K562 (cell line): ENCODE measurements at regions not wholly inside any gene's neighbourhood (a gene's known extent, or its start where the extent isn't known, plus 50 kb on each side); places are given as distances from the start of the nearest gene placed in this dataset.

Experiments
- ATAC-seq: fragments of 200-7000 bp; cut with Tn5 transposase; 3 replicates; pipeline ENCODE4 v1.9.1; 2020; ENCODE audit warnings: moderate library complexity
- BruUV-seq: library from RNA; stranded (reverse); fragments of 400-500 nt; replicated peaks from 2 replicates; lab custom pipeline; 2021; lab: Mats Ljungman, UMichigan
- CTCF ChIA-PET: fragments of 300-600 bp; formaldehyde crosslinking; extraction: SDS; loops from one replicate; lab custom pipeline; 2021; ENCODE audit warnings: low intra/inter-chr PET ratio; lab: Yijun Ruan, JAX
- POLR2A ChIA-PET: fragments of 300-600, 350-650 bp; sonication (Branson Sonifier 250); formaldehyde crosslinking; extraction: SDS; loops from one replicate; lab custom pipeline; 2021; ENCODE audit warnings: antibody characterized with exemption, inconsistent platforms; lab: Yijun Ruan, JAX
- DNase-seq, 4 experiments: peaks; one replicate each; pipeline versions ENCODE4 v3.0.0 to v3.0.0-alpha.2; 2011 to 2018; ENCODE audit warnings: low spot score in 3 of 4, mixed read lengths in 3 of 4; ENCODE audit errors: extremely low read depth in 1 of 4
- FAIRE-seq: peaks from 2 replicates; lab custom pipeline; 2011; peaks lifted over from hg19 to GRCh38; lab: Jason Lieb, UNC
- H2AFZ ChIP-seq: 2 replicates; pipeline ENCODE4 v1.6.0; 2011; ENCODE audit warnings: low read depth, low read length, control low read depth, inconsistent platforms
- H3K27ac ChIP-seq: fragments of 200-600 bp; 3 replicates; pipeline ENCODE4 v1.8.0; 2011; ENCODE audit warnings: low read depth, mild to moderate bottlenecking, control low read depth, inconsistent platforms, low read length, moderate library complexity, mixed read lengths; ENCODE audit errors: extremely low read depth
- H3K27me3 ChIP-seq, 2 experiments: fragments of 300-600 bp in 1 of 2; 2 replicates in 1 of 2; 3 replicates in 1 of 2; pipeline versions ENCODE4 v1.6.0 to v1.8.0; 2011; ENCODE audit warnings: inconsistent platforms in 2 of 2, low read length in 2 of 2, mild to moderate bottlenecking in 1 of 2, mixed read lengths in 1 of 2, moderate library complexity in 1 of 2; ENCODE audit not compliant: control insufficient read depth in 2 of 2, insufficient read depth in 2 of 2
- H3K36me3 ChIP-seq: fragments of 300-600 bp; 3 replicates; pipeline ENCODE4 v1.8.0; 2011; ENCODE audit warnings: mild to moderate bottlenecking, low read length, inconsistent platforms; ENCODE audit not compliant: control insufficient read depth, insufficient read depth
- H3K4me1 ChIP-seq, 2 experiments: fragments of 200-600 bp in 1 of 2; replicated peaks in 1 of 2; 2 replicates in 1 of 2; 3 replicates in 1 of 2; pipeline versions ENCODE4 v1.5.1 to v1.8.0; 2011; ENCODE audit warnings: inconsistent platforms in 2 of 2, low read length in 2 of 2, mild to moderate bottlenecking in 1 of 2, mixed read lengths in 1 of 2, moderate library complexity in 1 of 2; ENCODE audit not compliant: control insufficient read depth in 2 of 2, insufficient read depth in 2 of 2
- H3K4me2 ChIP-seq: 2 replicates; pipeline ENCODE4 v1.6.1; 2011; ENCODE audit warnings: low read length, control low read depth, inconsistent platforms, mixed read lengths; ENCODE audit not compliant: insufficient read depth
- H3K4me3 ChIP-seq: fragments of 200-600 bp; sonication (generic), shearing (Covaris generic); 2 replicates; pipeline ENCODE4 v1.5.1; 2016; ENCODE audit warnings: control low read depth, inconsistent platforms
- H3K79me2 ChIP-seq: fragments of 200-600 bp; 3 replicates; pipeline ENCODE4 v1.8.0; 2011; ENCODE audit warnings: low read length, inconsistent platforms; ENCODE audit not compliant: control insufficient read depth, insufficient read depth
- H3K9ac ChIP-seq, 2 experiments: 2 replicates each; pipeline versions ENCODE4 v1.6.0 to v1.6.1; 2011; ENCODE audit warnings: low read depth in 2 of 2, low read length in 2 of 2, control low read depth in 1 of 2, inconsistent platforms in 1 of 2, mild to moderate bottlenecking in 1 of 2, mixed read lengths in 1 of 2; ENCODE audit not compliant: insufficient read depth in 1 of 2
- H3K9me1 ChIP-seq: one replicate; pipeline ENCODE4 v1.6.0; 2011; ENCODE audit warnings: inconsistent platforms, mild to moderate bottlenecking, low read length, moderate library complexity; ENCODE audit not compliant: control insufficient read depth, insufficient read depth
- H3K9me3 ChIP-seq: replicated peaks from 2 replicates; pipeline ENCODE4 v1.5.1; 2011; ENCODE audit warnings: low read depth, low read length, inconsistent platforms; ENCODE audit not compliant: control insufficient read depth, insufficient read depth
- H4K20me1 ChIP-seq: replicated peaks from 2 replicates; pipeline ENCODE4 v1.6.1; 2011; ENCODE audit warnings: low read length, inconsistent platforms, mixed read lengths; ENCODE audit not compliant: control insufficient read depth, insufficient read depth
- ETV1 ChIP-seq: fragments of 450-650 bp; conservative IDR thresholded peaks from 2 replicates; pipeline ENCODE4 v1.6.1; 2016; ENCODE audit warnings: missing genetic modification characterization, control low read depth, low read depth, missing compliant biosample characterization
- GTF2E2 ChIP-seq: fragments of 200-800 bp; sonication (Bioruptor generic); IDR thresholded peaks from 2 replicates; pipeline ENCODE4 v1.6.1; 2016; ENCODE audit warnings: missing genetic modification characterization, missing compliant biosample characterization
- PHB2 ChIP-seq: fragments of 450-650 bp; IDR thresholded peaks from 2 replicates; pipeline ENCODE4 v1.6.1; 2017; ENCODE audit warnings: low read depth
- RUNX1 ChIP-seq: sonication (generic); IDR thresholded peaks from 2 replicates; pipeline ENCODE4 v1.6.1; 2016; ENCODE audit warnings: antibody characterized with exemption, low read depth
- ZC3H11A ChIP-seq: IDR thresholded peaks from 2 replicates; pipeline ENCODE4 v1.6.1; 2012; ENCODE audit warnings: low read depth, low read length, improper control_type of control experiment
- ZNF280B ChIP-seq: fragments of 250-450 bp; sonication (Bioruptor Pico); IDR thresholded peaks from 2 replicates; pipeline ENCODE4 v1.5.1; 2021; ENCODE audit warnings: mild to moderate bottlenecking
- WGBS: fragments of 100-300 bp; shearing (Covaris generic); methylation state at CpG from one replicate; pipeline ENCODE4 v1.1.6; 2016; ENCODE audit warnings: low coverage, mixed read lengths; ENCODE audit not compliant: insufficient coverage; ENCODE audit errors: missing lambda C conversion rate; 5-methylcytosine and 5-hydroxymethylcytosine counted together
- in situ Hi-C: fragments of 300-500 bp; cut with MboI; formaldehyde crosslinking; loops from 4 replicates; pipeline ENCODE4 v1.15.0; 2018; ENCODE audit warnings: inconsistent platforms, mixed read lengths
- intact Hi-C: fragments of 100-400 bp; cut with micrococcal nuclease; formaldehyde crosslinking; loops from 2 replicates; pipeline ENCODE4 v1.14.2; 2022
- TF ChIP-seq, protein P1 (sequence below): fragments of 450-650 bp; formaldehyde crosslinking; IDR thresholded peaks from 2 replicates; pipeline ENCODE4 v1.4.0; 2022; ENCODE audit warnings: missing genetic modification characterization

DNA sequence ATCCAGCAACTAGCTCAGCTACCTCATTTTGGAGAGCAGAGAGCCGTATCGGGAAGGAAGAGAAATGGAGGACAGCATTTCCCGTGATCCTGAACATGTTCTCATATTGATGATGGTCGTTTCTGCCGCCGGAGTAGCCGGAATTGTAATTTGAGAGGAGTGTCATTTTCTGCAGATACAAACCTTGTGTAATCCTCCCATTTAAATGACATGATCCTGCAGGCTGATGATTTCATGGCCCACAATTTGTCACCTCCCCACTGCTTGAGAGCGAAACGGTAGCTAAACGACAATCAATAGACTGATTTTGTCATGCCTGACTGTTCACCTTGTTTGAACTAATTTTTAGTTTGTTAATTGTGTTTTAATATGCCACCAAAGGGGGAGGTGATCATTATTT is 126.5 kb upstream of the CNTN6 start:
- no peak overlapping the region for H2AFZ ChIP-seq
- no peaks in the 10 kb centered on the region for H3K4me1 ChIP-seq
- no peak overlapping the region for H3K9ac ChIP-seq
- POLR2A ChIA-PET = no interaction called here
- no peak overlapping the region for H3K27ac ChIP-seq
- DNase-seq = no peak
- no peak overlapping the region for H3K4me3 ChIP-seq
- H4K20me1 ChIP-seq = no peaks in the 10 kb centered on the region
- no peaks in the 10 kb centered on the region; the same call in 1 of the 2 replicates for H3K9me3 ChIP-seq
- no peak for FAIRE-seq
- no peaks in the 10 kb centered on the region for H3K9me1 ChIP-seq
- TF ChIP-seq, protein P1, sequence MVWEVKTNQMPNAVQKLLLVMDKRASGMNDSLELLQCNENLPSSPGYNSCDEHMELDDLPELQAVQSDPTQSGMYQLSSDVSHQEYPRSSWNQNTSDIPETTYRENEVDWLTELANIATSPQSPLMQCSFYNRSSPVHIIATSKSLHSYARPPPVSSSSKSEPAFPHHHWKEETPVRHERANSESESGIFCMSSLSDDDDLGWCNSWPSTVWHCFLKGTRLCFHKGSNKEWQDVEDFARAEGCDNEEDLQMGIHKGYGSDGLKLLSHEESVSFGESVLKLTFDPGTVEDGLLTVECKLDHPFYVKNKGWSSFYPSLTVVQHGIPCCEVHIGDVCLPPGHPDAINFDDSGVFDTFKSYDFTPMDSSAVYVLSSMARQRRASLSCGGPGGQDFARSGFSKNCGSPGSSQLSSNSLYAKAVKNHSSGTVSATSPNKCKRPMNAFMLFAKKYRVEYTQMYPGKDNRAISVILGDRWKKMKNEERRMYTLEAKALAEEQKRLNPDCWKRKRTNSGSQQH = no peak
- TF ChIP-seq GTF2E2 (tag) = no peak
- no peak for TF ChIP-seq ETV1 (tag)
- no peak for TF ChIP-seq ZNF280B (CRISPR knock-in tag)
- no peak for TF ChIP-seq PHB2
- TF ChIP-seq ZC3H11A = no peak
- TF ChIP-seq RUNX1 = no peak
- no TSS peak for BruUV-seq
- ATAC-seq = no peak
- no peaks in the 10 kb centered on the region for H3K36me3 ChIP-seq
- CTCF ChIA-PET = no interaction called here
- intact Hi-C loops (no loop called here), in situ Hi-C loops (no loop called here)
- H3K27me3 ChIP-seq = no peaks in the 10 kb centered on the region
- WGBS = 1% methylated on average over 10 of the region's 10 CpGs
- no peak overlapping the region for H3K4me2 ChIP-seq
- H3K79me2 ChIP-seq = no peaks in the 10 kb centered on the region
